ENCODE measurements at regions not wholly inside any gene's neighbourhood (a gene's known extent, or its start where the extent isn't known, plus 50 kb on each side); places are given as distances from the start of the nearest gene placed in this dataset.

GRCh38 chr18:27869735-27870134 lies 307.2 kb downstream of the CDH2 start:
- DNase-seq (no peak), ATAC-seq (no peak)
- Histone ChIP-seq H3K27me3 (no peaks in the 10 kb centered on the region), H3K4me1 (no peaks in the 10 kb centered on the region), H3K4me3 (no peak overlapping the region), H3K9me3 (no peaks in the 10 kb centered on the region), H3K27ac (no peak overlapping the region), H3K36me3 (no peaks in the 10 kb centered on the region)
- no peak for TF ChIP-seq CTCF (IDR thresholded peaks at IDR 0.05)
- intact Hi-C loops (cut with DNase I), result no loop called here

- Histone ChIP-seq H3K4me1 (no peaks in the 10 kb centered on the region), H3K9me3 (no peaks in the 10 kb centered on the region), H3K27me3 (no peaks in the 10 kb centered on the region), H3K27ac (no peak overlapping the region), H3K36me3 (no peaks in the 10 kb centered on the region), H3K4me3 (no peak overlapping the region)
- DNase-seq, result no peak
- intact Hi-C loops (cut with DNase I), result no loop called here
- ATAC-seq, result no peak
- no peak for TF ChIP-seq CTCF (IDR thresholded peaks at IDR 0.05)
These were observed 311.5 kb downstream of the CDH2 start for GRCh38 chr18:27865431-27865830.

GRCh38 chr18:27863780-27864430 lies 313.0 kb downstream of the CDH2 start:
- H3K36me3 ChIP-seq, result no peaks in the 10 kb centered on the region
- no peaks in the 10 kb centered on the region for H3K4me1 ChIP-seq
- no peaks in the 10 kb centered on the region for H3K27me3 ChIP-seq
- intact Hi-C loops (cut with DNase I), result no loop called here
- no peak for ATAC-seq
- no peak for TF ChIP-seq CTCF (IDR thresholded peaks at IDR 0.05)
- H3K4me3 ChIP-seq, result no peak overlapping the region
- no peak overlapping the region for H3K27ac ChIP-seq
- DNase-seq, result no peak
- no peaks in the 10 kb centered on the region for H3K9me3 ChIP-seq

- ATAC-seq (no peak), DNase-seq (no peak)
- Histone ChIP-seq H3K27ac (no peak overlapping the region), H3K9me3 (no peaks in the 10 kb centered on the region), H3K27me3 (no peaks in the 10 kb centered on the region), H3K4me1 (no peaks in the 10 kb centered on the region), H3K4me3 (no peak overlapping the region), H3K36me3 (no peaks in the 10 kb centered on the region)
- TF ChIP-seq CTCF (IDR thresholded peaks at IDR 0.05), result no peak
- intact Hi-C loops (cut with DNase I), result no loop called here
These were observed 314.8 kb downstream of the CDH2 start for GRCh38 chr18:27862041-27862682.

- H3K9me3 ChIP-seq, result no peaks in the 10 kb centered on the region
- intact Hi-C loops (cut with DNase I), result no loop called here
- H3K36me3 ChIP-seq, result no peaks in the 10 kb centered on the region
- H3K27ac ChIP-seq, result no peak overlapping the region
- no peaks in the 10 kb centered on the region for H3K27me3 ChIP-seq
- no peak for ATAC-seq
- no peak overlapping the region for H3K4me3 ChIP-seq
- no peak for TF ChIP-seq CTCF (IDR thresholded peaks at IDR 0.05)
- no peak for DNase-seq
- H3K4me1 ChIP-seq, result no peaks in the 10 kb centered on the region
These were observed 315.4 kb downstream of the CDH2 start for GRCh38 chr18:27861539-27861938.
